ENCODE measurements at regions not wholly inside any gene's neighbourhood (a gene's known extent, or its start where the extent isn't known, plus 50 kb on each side); places are given as distances from the start of the nearest gene placed in this dataset.
"Not testable (repeated sequence)": the region's sequence is repeated elsewhere in the genome, so short reads cannot be mapped to it uniquely, and the experiment has no call there.

GRCh38 chr17:16849861-16850260 lies 122.1 kb downstream of the TNFRSF13B start:
- DNase-seq (ENCODE audit: extremely low spot score, insufficient read length, low read depth); FAIRE-seq: not testable (repeated sequence)

GRCh38 chr17:16848997-16849396 lies 122.9 kb downstream of the TNFRSF13B start:
- DNase-seq (ENCODE audit: extremely low spot score, insufficient read length, low read depth); FAIRE-seq: not testable (repeated sequence)

GRCh38 chr17:16845098-16845497 lies 126.8 kb downstream of the TNFRSF13B start:
- DNase-seq (ENCODE audit: extremely low spot score, insufficient read length, low read depth); FAIRE-seq: not testable (repeated sequence)

DNA sequence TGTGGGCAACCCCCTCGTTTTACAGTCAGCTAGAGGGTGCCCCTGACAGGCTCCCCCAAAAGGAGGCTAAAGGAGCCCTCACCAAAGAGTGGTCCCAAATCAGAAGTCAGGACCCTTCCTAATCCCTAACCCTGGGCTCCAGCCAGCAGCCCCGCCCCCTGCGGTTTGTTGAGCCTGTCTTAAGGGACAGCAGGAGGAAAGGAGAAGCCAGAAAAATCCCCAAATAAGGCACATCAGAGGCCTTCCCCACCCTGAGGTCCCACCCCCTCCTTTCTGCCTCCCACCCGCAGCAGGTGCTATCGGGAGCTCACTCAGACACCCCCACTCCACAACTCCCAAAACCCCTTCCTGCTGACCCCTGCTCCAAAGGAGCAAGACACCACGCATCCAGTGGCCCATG lies 127.2 kb downstream of the TNFRSF13B start:
- DNase-seq (ENCODE audit: extremely low spot score, insufficient read length, low read depth); FAIRE-seq: not testable (repeated sequence)

DNA sequence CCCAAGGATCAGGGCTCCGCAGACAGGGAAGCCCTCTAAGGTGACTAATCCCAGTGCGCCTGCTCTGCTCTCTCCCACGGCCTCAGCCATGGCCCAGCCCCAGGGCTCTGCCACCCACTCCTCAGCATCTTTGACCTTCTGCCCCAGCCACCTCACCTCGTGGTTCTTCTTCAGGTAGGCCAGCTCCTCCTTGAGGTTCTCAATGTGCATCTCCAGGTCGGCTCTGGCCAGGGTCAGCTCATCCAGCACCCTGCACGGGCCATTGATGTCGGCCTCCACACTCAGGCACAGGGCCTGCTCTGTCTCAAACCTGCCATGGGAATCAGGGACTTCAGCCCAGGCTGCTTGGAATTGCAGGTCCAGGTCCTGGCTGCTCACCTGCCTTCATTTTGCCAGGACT lies 128.4 kb downstream of the TNFRSF13B start:
- not testable (repeated sequence) for FAIRE-seq; DNase-seq (ENCODE audit: extremely low spot score, insufficient read length, low read depth)

DNA sequence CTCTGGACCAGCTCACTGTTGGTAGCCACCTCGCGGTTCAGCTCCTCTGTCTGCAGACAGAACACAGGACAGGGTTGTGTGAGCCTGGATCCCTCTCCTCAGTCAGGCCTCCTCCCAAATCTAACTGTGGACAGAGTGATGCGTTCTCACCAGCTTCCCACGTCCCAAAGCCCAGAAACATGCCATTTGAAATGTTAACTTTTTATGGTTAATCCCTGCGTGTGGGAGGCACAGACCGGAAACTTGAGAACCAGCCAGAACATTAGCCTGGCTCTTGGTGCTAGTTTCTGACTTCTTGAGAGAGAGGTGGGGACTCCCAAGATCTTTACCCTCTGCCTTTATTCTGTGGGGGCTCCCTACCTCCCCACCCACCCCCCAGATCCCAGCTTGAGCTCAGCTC lies 129.6 kb downstream of the TNFRSF13B start:
- not testable (repeated sequence) for DNase-seq (ENCODE audit: extremely low spot score, insufficient read length, low read depth); FAIRE-seq

DNA sequence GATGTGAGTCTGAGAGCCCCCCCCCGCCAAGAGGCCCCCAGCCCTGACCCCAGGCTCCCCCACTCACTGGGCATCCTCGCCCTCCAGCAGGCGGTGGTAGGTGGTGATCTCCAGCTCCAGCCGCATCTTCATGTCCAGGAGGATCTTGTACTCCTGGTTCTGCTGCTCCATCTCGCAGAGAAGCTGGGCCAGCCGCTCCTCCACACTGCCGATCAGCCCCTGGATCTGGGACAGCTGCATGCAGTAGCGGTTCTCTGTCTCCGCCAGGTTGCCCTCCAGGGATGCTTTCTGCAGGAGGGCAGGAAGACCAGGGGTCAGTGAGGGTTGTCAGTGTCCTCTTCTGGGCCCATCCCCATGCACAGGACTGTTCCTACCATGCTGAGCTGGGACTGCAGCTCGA lies 130.0 kb downstream of the TNFRSF13B start:
- not testable (repeated sequence) for FAIRE-seq; DNase-seq (ENCODE audit: extremely low spot score, insufficient read length, low read depth)

- not testable (repeated sequence) for FAIRE-seq; DNase-seq (ENCODE audit: extremely low spot score, insufficient read length, low read depth)
Measured at GRCh38 chr17:16840219-16840618, 131.7 kb downstream of the TNFRSF13B start.

- not testable (repeated sequence) for FAIRE-seq; DNase-seq (ENCODE audit: extremely low spot score, insufficient read length, low read depth)
Measured at GRCh38 chr17:16839242-16840175, 132.4 kb downstream of the TNFRSF13B start.

GRCh38 chr17:16838795-16839194 lies 133.1 kb downstream of the TNFRSF13B start:
- not testable (repeated sequence) for DNase-seq (ENCODE audit: extremely low spot score, insufficient read length, low read depth); FAIRE-seq

DNA sequence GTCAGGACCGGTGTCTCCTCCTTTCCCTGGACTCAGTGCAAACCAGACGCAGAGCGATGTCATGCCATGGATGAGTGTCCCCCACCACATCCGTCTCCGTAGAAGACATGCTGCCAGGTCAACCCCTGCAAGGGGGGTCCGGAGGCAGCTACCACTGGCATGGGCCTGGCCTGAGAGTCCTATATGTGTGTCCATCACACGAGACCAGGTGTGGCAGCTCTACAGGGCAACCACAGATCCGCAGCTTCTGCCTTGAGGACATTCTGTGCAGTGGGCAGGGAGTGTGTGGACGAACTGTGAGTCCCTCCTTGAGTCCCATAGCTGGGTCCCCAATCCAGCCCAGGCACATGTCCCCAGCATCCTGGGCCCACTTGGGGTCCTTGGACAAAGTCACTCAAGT lies 133.6 kb downstream of the TNFRSF13B start:
- FAIRE-seq; DNase-seq (ENCODE audit: extremely low spot score, insufficient read length, low read depth): not testable (repeated sequence)

- DNase-seq (ENCODE audit: extremely low spot score, insufficient read length, low read depth); FAIRE-seq: not testable (repeated sequence)
Measured at GRCh38 chr17:16837468-16838266, 134.3 kb downstream of the TNFRSF13B start.

GRCh38 chr17:16836315-16836915 lies 135.5 kb downstream of the TNFRSF13B start:
- FAIRE-seq; DNase-seq (ENCODE audit: extremely low spot score, insufficient read length, low read depth): not testable (repeated sequence)

DNA sequence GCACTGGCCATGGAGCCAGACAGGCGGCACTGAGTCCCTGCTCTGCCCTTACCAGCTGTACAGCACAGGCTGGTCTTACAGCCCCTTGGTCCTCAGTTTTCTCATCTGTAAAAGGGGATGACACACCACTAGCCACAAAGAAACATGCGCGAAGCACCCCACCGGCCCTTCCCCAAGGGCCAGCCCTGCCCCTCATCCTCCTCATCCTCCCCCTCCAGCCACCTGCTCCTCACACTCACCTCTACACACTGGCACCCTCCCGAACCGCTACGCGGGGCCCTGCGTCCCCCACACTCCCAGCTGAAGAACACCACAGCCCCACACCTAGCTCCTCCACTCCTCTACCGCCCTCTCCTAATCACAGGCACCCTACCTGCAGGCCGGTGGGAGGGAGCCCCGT lies 138.4 kb downstream of the TNFRSF13B start:
- not testable (repeated sequence) for DNase-seq (ENCODE audit: extremely low spot score, insufficient read length, low read depth); FAIRE-seq

- DNase-seq (ENCODE audit: extremely low spot score, insufficient read length, low read depth); FAIRE-seq: not testable (repeated sequence)
Measured at GRCh38 chr17:16832853-16833252, 139.1 kb downstream of the TNFRSF13B start.

DNA sequence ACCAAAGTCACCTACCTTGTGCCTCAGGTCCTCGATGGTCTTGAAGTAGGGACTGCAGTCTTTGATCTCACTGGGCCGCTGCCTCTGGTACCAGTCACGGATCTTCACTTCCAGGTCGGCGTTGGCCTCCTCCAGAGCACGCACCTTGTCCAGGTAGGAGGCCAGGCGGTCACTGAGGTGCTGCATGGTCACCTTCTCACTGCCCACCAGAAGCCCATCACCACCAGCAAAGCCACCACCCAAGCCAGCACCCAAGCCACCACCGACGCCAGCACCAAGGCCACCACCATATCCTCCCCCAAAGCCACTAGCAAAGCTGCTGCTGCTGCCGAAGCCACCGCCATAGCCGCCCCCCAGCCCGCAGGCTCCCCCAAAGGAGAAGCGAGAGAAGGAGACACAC lies 139.7 kb downstream of the TNFRSF13B start:
- not testable (repeated sequence) for DNase-seq (ENCODE audit: extremely low spot score, insufficient read length, low read depth); FAIRE-seq

DNA sequence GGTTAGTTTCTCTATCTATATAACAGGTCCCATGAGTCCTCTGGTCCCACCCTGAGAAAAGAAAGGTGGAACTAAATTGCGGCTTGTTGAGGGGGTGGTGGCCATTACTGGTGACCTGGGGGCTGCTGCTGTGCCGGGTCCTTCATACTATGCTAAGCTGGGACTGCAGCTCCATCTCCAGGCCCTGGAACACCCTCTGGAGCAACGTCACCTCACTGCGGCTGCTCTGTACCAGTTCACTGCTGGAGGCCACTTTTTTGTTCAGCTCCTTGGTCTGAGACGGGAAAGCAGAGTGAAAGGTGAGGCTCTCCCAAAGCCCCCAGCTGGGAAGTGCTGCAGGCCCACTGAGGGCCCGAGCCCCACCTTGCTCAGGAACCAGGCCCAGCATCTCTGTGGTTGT lies 140.7 kb downstream of the CCDC144A start:
- not testable (repeated sequence) for FAIRE-seq; DNase-seq (ENCODE audit: extremely low spot score, insufficient read length, low read depth)

DNA sequence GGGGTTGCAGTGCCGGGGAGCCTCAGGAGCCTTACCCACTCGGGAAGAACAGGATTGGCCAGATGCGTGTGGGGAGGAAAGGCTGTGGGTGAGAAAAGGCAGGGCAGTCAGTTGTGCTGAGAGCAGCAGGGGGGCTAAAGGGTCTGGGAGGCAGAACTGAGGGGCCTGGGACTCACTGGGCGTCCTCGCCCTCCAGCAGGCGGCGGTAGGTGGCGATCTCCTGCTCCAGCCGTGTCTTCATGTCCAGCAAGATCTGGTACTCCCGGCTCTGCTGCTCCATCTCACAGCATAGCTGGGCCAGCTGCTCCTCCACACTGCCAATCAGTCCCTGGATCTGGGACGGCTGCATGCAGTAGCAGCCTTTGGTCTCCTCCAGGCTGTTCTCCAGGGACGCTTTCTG lies 140.2 kb downstream of the CCDC144A start:
- DNase-seq (ENCODE audit: extremely low spot score, insufficient read length, low read depth); FAIRE-seq: not testable (repeated sequence)
